Endothelial cell of umbilical vein (primary cell): ENCODE measurements at regions not wholly inside any gene's neighbourhood (a gene's known extent, or its start where the extent isn't known, plus 50 kb on each side); places are given as distances from the start of the nearest gene placed in this dataset.
A peak's percentile ranks its signal among the peaks of the same experiment; 100 is the strongest.

ENCODE experiments used
- BruUV-seq: library from RNA; stranded (reverse); fragments of 400-500 nt; replicated peaks from 2 replicates; lab custom pipeline; 2021; lab: Mats Ljungman, UMichigan
- CTCF ChIA-PET: fragments of 300-600, 350-600 bp; sonication (Branson Sonifier 250); formaldehyde crosslinking; loops from one replicate; lab custom pipeline; 2021; ENCODE audit warnings: antibody characterized with exemption, inconsistent platforms; lab: Charles Lee
- POLR2A ChIA-PET: fragments of 300-600, 350-600 bp; sonication (Branson Sonifier 250); formaldehyde crosslinking; loops from one replicate; lab custom pipeline; 2021; ENCODE audit warnings: antibody characterized with exemption, inconsistent platforms; lab: Charles Lee
- DNase-seq: peaks from one replicate; pipeline ENCODE4 v3.0.0-alpha.2; 2011; ENCODE audit warnings: low read depth, low spot score
- FAIRE-seq: peaks from 2 replicates; lab custom pipeline; 2011; peaks lifted over from hg19 to GRCh38; lab: Jason Lieb, UNC
- H2AFZ ChIP-seq: 2 replicates; pipeline ENCODE4 v1.6.0; 2012; ENCODE audit warnings: low read depth, low read length, control low read depth, inconsistent platforms
- H3K27ac ChIP-seq: 2 replicates; pipeline ENCODE4 v1.5.1; 2011; ENCODE audit warnings: low read depth, mild to moderate bottlenecking, control low read depth, low read length, moderate library complexity; ENCODE audit not compliant: insufficient read depth
- H3K27me3 ChIP-seq, 2 experiments: 2 replicates each; pipeline versions ENCODE4 v1.6.0 to v1.6.1; 2011; ENCODE audit warnings: low read length in 2 of 2, mixed read lengths in 1 of 2; ENCODE audit not compliant: control insufficient read depth in 2 of 2, insufficient read depth in 2 of 2
- H3K36me3 ChIP-seq, 2 experiments: 2 replicates in 1 of 2; 3 replicates in 1 of 2; pipeline ENCODE4 v1.5.1; 2011; ENCODE audit warnings: low read length in 2 of 2, mild to moderate bottlenecking in 1 of 2, moderate library complexity in 1 of 2; ENCODE audit not compliant: control insufficient read depth in 2 of 2, insufficient read depth in 2 of 2; ENCODE audit errors: extremely low read depth in 1 of 2
- H3K4me1 ChIP-seq: 3 replicates; pipeline ENCODE4 v1.5.1; 2011; ENCODE audit warnings: mild to moderate bottlenecking, low read length; ENCODE audit not compliant: control insufficient read depth, insufficient read depth; ENCODE audit errors: extremely low read depth
- H3K4me2 ChIP-seq: 2 replicates; pipeline ENCODE4 v1.6.1; 2011; ENCODE audit warnings: low read length, control low read depth, mixed read lengths; ENCODE audit not compliant: insufficient read depth
- H3K4me3 ChIP-seq, 3 experiments: fragments of 200-600 bp in 1 of 3; sonication (generic), shearing (Covaris generic) in 1 of 3; replicated peaks in 1 of 3; 2 replicates each; pipeline ENCODE4 v1.5.1; 2011 to 2016; ENCODE audit warnings: control low read depth in 3 of 3, low read length in 3 of 3, mild to moderate bottlenecking in 2 of 3, inconsistent platforms in 1 of 3, low read depth in 1 of 3, moderate library complexity in 1 of 3; ENCODE audit not compliant: insufficient read depth in 1 of 3
- H3K79me2 ChIP-seq: 2 replicates; pipeline ENCODE4 v1.6.0; 2012; ENCODE audit warnings: low read length, inconsistent platforms; ENCODE audit not compliant: control insufficient read depth, insufficient read depth
- H3K9ac ChIP-seq: replicated peaks from 2 replicates; pipeline ENCODE3; 2011; ENCODE audit warnings: low read length, control low read depth; ENCODE audit not compliant: insufficient read depth; ENCODE audit errors: extremely low read depth
- H3K9me1 ChIP-seq: replicated peaks from 3 replicates; pipeline ENCODE4 v1.6.0; 2011; ENCODE audit warnings: mild to moderate bottlenecking, low read length; ENCODE audit not compliant: control insufficient read depth, insufficient read depth; ENCODE audit errors: extremely low read depth
- H3K9me3 ChIP-seq: replicated peaks from 2 replicates; pipeline ENCODE4 v1.5.1; 2012; ENCODE audit warnings: low read length, inconsistent platforms; ENCODE audit not compliant: control insufficient read depth, insufficient read depth
- H4K20me1 ChIP-seq: replicated peaks from 2 replicates; pipeline ENCODE3; 2011; ENCODE audit warnings: mild to moderate bottlenecking, low read length; ENCODE audit not compliant: control insufficient read depth, insufficient read depth; ENCODE audit errors: extremely low read depth
- EZH2 ChIP-seq: IDR thresholded peaks from 2 replicates; pipeline ENCODE4 v1.6.1; 2012; ENCODE audit warnings: borderline replicate concordance, low read depth, mild to moderate bottlenecking, moderate library complexity, low read length, inconsistent platforms; ENCODE audit not compliant: severe bottlenecking
- FOS ChIP-seq: IDR thresholded peaks from 2 replicates; pipeline ENCODE4 v1.6.1; 2011; ENCODE audit warnings: mild to moderate bottlenecking, low read length, moderate library complexity, borderline replicate concordance; ENCODE audit not compliant: insufficient read depth
- GATA2 ChIP-seq: IDR thresholded peaks from 2 replicates; pipeline ENCODE4 v1.7.0; 2011; ENCODE audit warnings: low read depth, mild to moderate bottlenecking, moderate library complexity, mixed read lengths, low read length; ENCODE audit not compliant: insufficient read length, insufficient read depth
- JUN ChIP-seq: IDR thresholded peaks from 2 replicates; pipeline ENCODE4 v1.6.1; 2011; ENCODE audit warnings: borderline replicate concordance, low read depth; ENCODE audit not compliant: insufficient read length, insufficient read depth
- MYC ChIP-seq: IDR thresholded peaks from one replicate; pipeline ENCODE4 v1.6.1; 2011; ENCODE audit warnings: mild to moderate bottlenecking, low read depth, low read length
- POLR2A ChIP-seq: IDR thresholded peaks from 2 replicates; pipeline ENCODE4 v1.6.1; 2012; ENCODE audit warnings: low read depth, mild to moderate bottlenecking, control low read depth, low read length
- POLR2AphosphoS5 ChIP-seq: IDR thresholded peaks from 2 replicates; pipeline ENCODE4 v1.6.1; 2012; ENCODE audit warnings: low read depth, mild to moderate bottlenecking, control low read depth, low read length, moderate library complexity; ENCODE audit not compliant: insufficient read depth
- dilution Hi-C: fragments of 300-500 bp; cut with MboI; formaldehyde crosslinking; loops from one replicate; pipeline ENCODE4 v1.15.0; 2019; ENCODE audit warnings: low sequenced_read_pairs; ENCODE audit not compliant: extremely low pct_ligation_motif_present
- intact Hi-C: fragments of 100-400 bp; cut with micrococcal nuclease; formaldehyde crosslinking; loops from one replicate; pipeline ENCODE4 v1.10.0; 2022
- TF ChIP-seq, protein P1 (sequence below): IDR thresholded peaks from 2 replicates; pipeline ENCODE4 v1.6.1; 2011; ENCODE audit not compliant: insufficient read depth, insufficient read length
- TF ChIP-seq, protein P2 (sequence below), 2 donors: IDR thresholded peaks; 1 replicate in 1 of 2; 2 replicates in 1 of 2; pipeline ENCODE4 v1.5.1; 2011; ENCODE audit warnings: low read length in 2 of 2, mild to moderate bottlenecking in 2 of 2, moderate library complexity in 2 of 2, control low read depth in 1 of 2, inconsistent platforms in 1 of 2, low read depth in 1 of 2; ENCODE audit not compliant: insufficient read depth in 1 of 2; ENCODE audit errors: extremely low read depth in 1 of 2

DNA sequence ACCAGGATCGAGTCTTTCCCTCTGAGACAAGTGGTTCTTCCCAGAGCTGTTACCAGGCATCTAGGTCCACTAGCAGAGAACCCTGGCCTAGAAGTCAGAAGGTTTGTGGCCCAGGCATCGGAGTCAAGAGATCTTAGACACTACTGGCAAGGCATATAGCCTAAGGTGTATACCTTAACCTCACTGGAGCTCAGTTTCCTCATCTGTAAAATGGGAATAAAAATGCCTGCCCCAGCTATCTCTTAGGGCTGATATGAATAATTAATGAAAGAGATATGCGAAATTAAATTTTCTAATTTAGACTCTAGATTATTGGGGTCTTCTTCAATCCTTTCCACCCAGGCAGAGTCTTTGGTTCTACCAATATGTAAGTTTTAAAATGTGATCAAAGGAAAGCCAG, 60.5 kb upstream of the NLK start:
- intact Hi-C loops: loop anchor here (2.0 kb wide), 1 partner anchor 89 kb away; the partner anchor contains the start of gene LYRM9
- H3K27me3 ChIP-seq: no peaks in the 10 kb centered on the region

DNA sequence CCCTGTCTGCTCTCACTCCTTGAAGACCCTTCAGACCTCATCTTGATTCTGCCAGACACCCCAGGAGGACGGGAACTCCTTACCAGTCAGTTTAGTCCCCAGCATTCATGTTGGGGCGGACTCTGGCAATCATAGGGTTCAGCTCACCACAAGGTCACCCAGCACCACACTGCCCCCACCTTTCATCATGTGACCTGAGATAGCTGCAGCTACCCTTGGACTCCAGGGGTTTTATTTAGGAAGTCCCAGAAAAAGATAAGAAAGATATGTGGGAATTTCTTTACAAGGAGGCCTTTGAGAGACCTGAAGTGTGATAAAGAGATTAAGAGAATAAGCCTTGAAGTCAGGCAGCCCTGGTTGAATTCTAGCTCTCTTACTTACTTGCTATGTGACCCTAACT, 59.8 kb upstream of the NLK start:
- DNase-seq (no peak), FAIRE-seq (no peak)
- H3K27ac ChIP-seq: no peak overlapping the region
- no peaks in the 10 kb centered on the region for H3K9me3 ChIP-seq
- H3K9me1 ChIP-seq: no peaks in the 10 kb centered on the region
- no peak overlapping the region for H3K9ac ChIP-seq
- peaks cover 70% of the 10 kb centered on the region for H3K4me1 ChIP-seq
- no TSS peak for BruUV-seq
- dilution Hi-C loops (no loop called here), intact Hi-C loops (no loop called here)
- CTCF ChIA-PET: interaction anchor here (1.2 kb wide), 2 partner anchors 26 to 51 kb away, joined by 3 read pairs; no protein-coding TSS in a partner anchor
- H3K4me3 ChIP-seq: no peak overlapping the region
- no peak for TF ChIP-seq POLR2A
- TF ChIP-seq, protein P1, sequence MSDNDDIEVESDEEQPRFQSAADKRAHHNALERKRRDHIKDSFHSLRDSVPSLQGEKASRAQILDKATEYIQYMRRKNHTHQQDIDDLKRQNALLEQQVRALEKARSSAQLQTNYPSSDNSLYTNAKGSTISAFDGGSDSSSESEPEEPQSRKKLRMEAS: no peak
- TF ChIP-seq FOS: no peak
- no peak for TF ChIP-seq GATA2
- no peak for TF ChIP-seq EZH2
- no peak for TF ChIP-seq POLR2AphosphoS5
- TF ChIP-seq MYC: no peak
- no peak for TF ChIP-seq JUN
- TF ChIP-seq, protein P2, sequence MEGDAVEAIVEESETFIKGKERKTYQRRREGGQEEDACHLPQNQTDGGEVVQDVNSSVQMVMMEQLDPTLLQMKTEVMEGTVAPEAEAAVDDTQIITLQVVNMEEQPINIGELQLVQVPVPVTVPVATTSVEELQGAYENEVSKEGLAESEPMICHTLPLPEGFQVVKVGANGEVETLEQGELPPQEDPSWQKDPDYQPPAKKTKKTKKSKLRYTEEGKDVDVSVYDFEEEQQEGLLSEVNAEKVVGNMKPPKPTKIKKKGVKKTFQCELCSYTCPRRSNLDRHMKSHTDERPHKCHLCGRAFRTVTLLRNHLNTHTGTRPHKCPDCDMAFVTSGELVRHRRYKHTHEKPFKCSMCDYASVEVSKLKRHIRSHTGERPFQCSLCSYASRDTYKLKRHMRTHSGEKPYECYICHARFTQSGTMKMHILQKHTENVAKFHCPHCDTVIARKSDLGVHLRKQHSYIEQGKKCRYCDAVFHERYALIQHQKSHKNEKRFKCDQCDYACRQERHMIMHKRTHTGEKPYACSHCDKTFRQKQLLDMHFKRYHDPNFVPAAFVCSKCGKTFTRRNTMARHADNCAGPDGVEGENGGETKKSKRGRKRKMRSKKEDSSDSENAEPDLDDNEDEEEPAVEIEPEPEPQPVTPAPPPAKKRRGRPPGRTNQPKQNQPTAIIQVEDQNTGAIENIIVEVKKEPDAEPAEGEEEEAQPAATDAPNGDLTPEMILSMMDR (IDR thresholded peaks at IDR 0.05; ENCODE audit: extremely low read depth in 1 of 2, insufficient read depth in 1 of 2, low read depth in 1 of 2, low read length in 2 of 2): no peak
- H3K4me2 ChIP-seq: no peak overlapping the region
- POLR2A ChIA-PET: interaction anchor here (0.9 kb wide), 1 partner anchor 353 kb away, joined by 3 read pairs; the partner anchor contains the start of gene TNFAIP1
- H2AFZ ChIP-seq: no peak overlapping the region
- H3K36me3 ChIP-seq: no peaks in the 10 kb centered on the region
- no peaks in the 10 kb centered on the region for H3K27me3 ChIP-seq
- H4K20me1 ChIP-seq: no peaks in the 10 kb centered on the region
- H3K79me2 ChIP-seq: no peaks in the 10 kb centered on the region

More for the DNA sequence above, 60.5 kb upstream of the NLK start:
- Histone ChIP-seq H3K9me1 (no peaks in the 10 kb centered on the region), H3K4me3 (no peak overlapping the region), H3K4me2 (no peak overlapping the region), H3K9me3 (no peaks in the 10 kb centered on the region), H2AFZ (no peak overlapping the region), H3K36me3 (no peaks in the 10 kb centered on the region), H3K4me1 (peaks cover 67% of the 10 kb centered on the region), H3K27ac (peak overlapping the region; percentile 91), H3K79me2 (no peaks in the 10 kb centered on the region), H3K9ac (no peak overlapping the region), H4K20me1 (no peaks in the 10 kb centered on the region)
- CTCF ChIA-PET: interaction anchor here (0.9 to 1.2 kb wide), 4 partner anchors 52 to 151 kb away, joined by 3 to 5 read pairs (median 4); no protein-coding TSS in a partner anchor
- BruUV-seq: no TSS peak
- TF ChIP-seq, protein P1: no peak
- TF ChIP-seq POLR2AphosphoS5: no peak
- no peak for FAIRE-seq
- dilution Hi-C loops: no loop called here
- POLR2A ChIA-PET: interaction anchor here (0.9 kb wide), 2 partner anchors 59 to 354 kb away, joined by 3 to 4 read pairs; partner anchors contain the start of gene TNFAIP1
- no peak for DNase-seq
